22Rv1 (cell line): ENCODE measurements at regions not wholly inside any gene's neighbourhood (a gene's known extent, or its start where the extent isn't known, plus 50 kb on each side); places are given as distances from the start of the nearest gene placed in this dataset.

Source experiments
- CTCF ChIP-seq: fragments of 450-650 bp; IDR thresholded peaks from 2 replicates; pipeline ENCODE4 v1.5.1; 2017; ENCODE audit warnings: mild to moderate bottlenecking
- ZFX ChIP-seq: fragments of 450-650 bp; IDR thresholded peaks from 2 replicates; pipeline ENCODE4 v1.6.1; 2017; ENCODE audit warnings: antibody characterized with exemption, borderline replicate concordance

- TF ChIP-seq CTCF (no peak), ZFX (no peak)
Measured at GRCh38 chr18:70382992-70383717, 94.3 kb downstream of the SOCS6 start.
